Ovary (tissue), 7 donors: ENCODE measurements at regions not wholly inside any gene's neighbourhood (a gene's known extent, or its start where the extent isn't known, plus 50 kb on each side); places are given as distances from the start of the nearest gene placed in this dataset.

Source experiments
- DNase-seq, 5 donors: peaks; one replicate each; pipeline ENCODE4 v3.0.0-alpha.2; 2019 to 2020
- H3K27ac ChIP-seq, 2 donors: fragments of 200-600 bp; one replicate each; pipeline versions ENCODE4 v1.5.1 to v1.8.0; 2019 to 2022
- H3K27me3 ChIP-seq: fragments of 200-600 bp; one replicate; pipeline ENCODE4 v1.8.0; 2022
- H3K36me3 ChIP-seq: fragments of 200-600 bp; sonication (generic); one replicate; pipeline ENCODE4 v1.5.1; 2019
- H3K4me1 ChIP-seq: one replicate; pipeline ENCODE4 v1.8.1; 2013; ENCODE audit warnings: mild to moderate bottlenecking, moderate library complexity; ENCODE audit not compliant: insufficient read depth
- H3K4me3 ChIP-seq: fragments of 200-600 bp; sonication (generic); one replicate; pipeline ENCODE4 v1.5.1; 2017
- H3K9me3 ChIP-seq, 2 donors: fragments of 200-600 bp in 1 of 2; sonication (generic) in 1 of 2; one replicate each; pipeline versions ENCODE4 v1.5.1 to v1.8.1; 2013 to 2019; ENCODE audit warnings: mild to moderate bottlenecking in 1 of 2, moderate library complexity in 1 of 2
- EP300 ChIP-seq: sonication (generic); formaldehyde crosslinking; IDR thresholded peaks from one replicate; pipeline ENCODE4 v1.6.1; 2017; ENCODE audit warnings: antibody characterized with exemption
- POLR2A ChIP-seq: fragments of 450-650 bp; IDR thresholded peaks from one replicate; pipeline ENCODE4 v1.6.1; 2017; ENCODE audit warnings: antibody characterized with exemption, mild to moderate bottlenecking, moderate library complexity
- WGBS, 3 donors: extraction: QIAGEN DNeasy Blood & Tissue Kit in 1 of 3; methylation state at CpG; one replicate each; pipeline versions ENCODE4 v1.1.5 to v1.1.7; 2013 to 2017; 5-methylcytosine and 5-hydroxymethylcytosine counted together
- intact Hi-C, 4 donors: fragments of 100-400 bp; cut with DNase I; formaldehyde crosslinking; loops; one replicate each; pipeline versions ENCODE4 v1.11.0 to v1.15.1; 2022 to 2023
- TF ChIP-seq, protein P1 (sequence below), 3 donors: fragments of 450-650 bp in 2 of 3; fragments of 200-600 bp in 1 of 3; IDR thresholded peaks; one replicate each; pipeline versions ENCODE4 v1.5.1 to v1.8.0; 2016 to 2022; ENCODE audit warnings: antibody characterized with exemption in 3 of 3, mild to moderate bottlenecking in 1 of 3
- donor health status: DM: no; HTN: no; CAD: no; lungs with moderate emphysema.
- donor health status: DM: no; HTN: no; CAD: no.
- donor health status: Bipolar disorder and iron deficiency.
- donor health status: DM: no; HTN: no; CAD: no.
- donor health status: DM: yes; HTN: yes; CAD: no.

DNA sequence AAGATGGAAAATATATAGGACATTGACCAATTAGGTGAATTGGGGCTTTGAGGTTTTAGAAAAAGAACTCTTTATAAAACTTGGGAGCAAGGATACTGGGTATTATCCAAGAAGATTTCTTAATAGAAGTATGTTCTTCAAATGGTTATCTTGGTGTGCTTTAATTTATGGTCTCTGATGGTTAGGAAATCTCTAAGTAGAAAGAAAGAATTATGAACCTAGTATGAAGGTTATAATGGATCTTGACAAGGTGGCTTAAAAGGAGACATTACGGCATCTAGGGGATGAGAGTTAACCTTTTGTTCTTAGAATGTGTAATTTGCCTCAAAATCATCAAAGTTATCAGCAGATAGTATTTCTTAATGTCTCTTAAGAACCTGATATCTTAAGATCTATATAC is 210.4 kb upstream of the PRICKLE1 start:
- Histone ChIP-seq H3K36me3 (no peaks in the 10 kb centered on the region), H3K27ac (no peak overlapping the region), H3K4me3 (no peak overlapping the region), H3K4me1 (no peaks in the 10 kb centered on the region), H3K9me3 (no peaks in the 10 kb centered on the region), H3K27me3 (no peaks in the 10 kb centered on the region)
- 86 to 98% (median 96%) methylated on average over 1 of the region's 1 CpG for WGBS, 3 donors
- no peak for DNase-seq
- no peak for TF ChIP-seq EP300
- TF ChIP-seq POLR2A, result no peak
- TF ChIP-seq, protein P1, sequence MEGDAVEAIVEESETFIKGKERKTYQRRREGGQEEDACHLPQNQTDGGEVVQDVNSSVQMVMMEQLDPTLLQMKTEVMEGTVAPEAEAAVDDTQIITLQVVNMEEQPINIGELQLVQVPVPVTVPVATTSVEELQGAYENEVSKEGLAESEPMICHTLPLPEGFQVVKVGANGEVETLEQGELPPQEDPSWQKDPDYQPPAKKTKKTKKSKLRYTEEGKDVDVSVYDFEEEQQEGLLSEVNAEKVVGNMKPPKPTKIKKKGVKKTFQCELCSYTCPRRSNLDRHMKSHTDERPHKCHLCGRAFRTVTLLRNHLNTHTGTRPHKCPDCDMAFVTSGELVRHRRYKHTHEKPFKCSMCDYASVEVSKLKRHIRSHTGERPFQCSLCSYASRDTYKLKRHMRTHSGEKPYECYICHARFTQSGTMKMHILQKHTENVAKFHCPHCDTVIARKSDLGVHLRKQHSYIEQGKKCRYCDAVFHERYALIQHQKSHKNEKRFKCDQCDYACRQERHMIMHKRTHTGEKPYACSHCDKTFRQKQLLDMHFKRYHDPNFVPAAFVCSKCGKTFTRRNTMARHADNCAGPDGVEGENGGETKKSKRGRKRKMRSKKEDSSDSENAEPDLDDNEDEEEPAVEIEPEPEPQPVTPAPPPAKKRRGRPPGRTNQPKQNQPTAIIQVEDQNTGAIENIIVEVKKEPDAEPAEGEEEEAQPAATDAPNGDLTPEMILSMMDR (IDR thresholded peaks at IDR 0.05), result no peak
- intact Hi-C loops, result no loop called here

DNA sequence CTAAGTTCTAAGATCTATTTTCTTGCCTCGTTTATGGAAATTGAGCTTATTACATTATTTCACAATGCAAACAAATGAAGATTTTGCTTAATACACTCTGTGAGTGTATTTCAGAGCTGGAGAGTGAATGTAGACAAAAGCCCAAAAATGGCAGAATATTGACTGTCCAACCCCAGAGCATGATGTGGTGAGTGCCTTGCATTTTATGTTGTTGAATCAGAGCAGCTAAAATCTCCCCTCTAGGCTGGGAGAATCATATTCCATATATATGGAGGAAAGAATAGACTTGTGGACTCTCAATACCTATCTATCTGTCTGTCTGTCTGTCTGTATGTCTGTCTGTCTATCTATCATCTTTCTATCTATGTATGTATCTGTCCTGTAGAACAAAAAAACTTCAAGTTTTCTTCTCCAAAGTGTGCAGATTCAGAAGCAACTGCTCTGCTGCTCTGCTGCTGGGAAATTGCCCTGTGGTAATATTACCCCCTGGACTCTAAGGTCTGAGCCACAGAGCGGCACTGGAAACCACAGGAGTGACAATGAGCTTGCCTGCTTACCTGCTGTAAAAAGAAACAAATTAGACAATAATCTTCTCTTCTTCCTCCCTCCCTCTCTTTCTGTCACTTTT is 209.4 kb upstream of the PRICKLE1 start:
- H3K9me3 ChIP-seq, result no peaks in the 10 kb centered on the region
- no peaks in the 10 kb centered on the region for H3K4me1 ChIP-seq
- H3K36me3 ChIP-seq, result no peaks in the 10 kb centered on the region
- H3K4me3 ChIP-seq, result no peak overlapping the region
- WGBS, 3 donors, result 92 to 97% (median 94%) methylated on average over 2 of the region's 2 CpGs
- TF ChIP-seq, protein P1 (IDR thresholded peaks at IDR 0.05), result no peak
- TF ChIP-seq POLR2A, result no peak
- TF ChIP-seq EP300, result no peak
- no peaks in the 10 kb centered on the region for H3K27me3 ChIP-seq
- intact Hi-C loops, result no loop called here
- no peak for DNase-seq
- H3K27ac ChIP-seq, result no peak overlapping the region

DNA sequence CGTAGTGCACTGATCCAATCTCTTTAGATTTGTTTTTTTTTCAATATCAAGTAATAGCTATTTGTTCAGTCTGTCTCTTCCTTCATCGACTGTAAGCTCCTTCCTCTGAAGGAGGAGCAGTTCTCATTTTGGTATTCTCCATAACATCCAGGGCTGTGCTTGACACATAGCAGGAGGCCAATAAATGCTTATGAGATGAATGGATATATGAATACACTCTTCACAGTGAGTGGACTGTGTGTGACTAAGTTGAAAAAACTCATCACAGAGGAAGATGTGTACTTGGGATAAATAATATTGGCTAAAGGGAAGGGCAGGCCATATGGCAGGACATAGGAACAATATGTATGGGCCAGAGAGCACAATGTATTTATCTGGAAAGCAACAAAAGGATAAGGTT is 205.3 kb upstream of the PRICKLE1 start:
- 88 to 90% (median 88%) methylated on average over 2 of the region's 2 CpGs for WGBS, 3 donors
- Histone ChIP-seq H3K27ac (no peak overlapping the region), H3K4me3 (no peak overlapping the region), H3K27me3 (no peaks in the 10 kb centered on the region), H3K4me1 (no peaks in the 10 kb centered on the region), H3K9me3 (no peaks in the 10 kb centered on the region), H3K36me3 (no peaks in the 10 kb centered on the region)
- intact Hi-C loops, result no loop called here
- DNase-seq, result no peak
- TF ChIP-seq EP300, result no peak
- TF ChIP-seq, protein P1 (IDR thresholded peaks at IDR 0.05), result no peak
- TF ChIP-seq POLR2A, result no peak

DNA sequence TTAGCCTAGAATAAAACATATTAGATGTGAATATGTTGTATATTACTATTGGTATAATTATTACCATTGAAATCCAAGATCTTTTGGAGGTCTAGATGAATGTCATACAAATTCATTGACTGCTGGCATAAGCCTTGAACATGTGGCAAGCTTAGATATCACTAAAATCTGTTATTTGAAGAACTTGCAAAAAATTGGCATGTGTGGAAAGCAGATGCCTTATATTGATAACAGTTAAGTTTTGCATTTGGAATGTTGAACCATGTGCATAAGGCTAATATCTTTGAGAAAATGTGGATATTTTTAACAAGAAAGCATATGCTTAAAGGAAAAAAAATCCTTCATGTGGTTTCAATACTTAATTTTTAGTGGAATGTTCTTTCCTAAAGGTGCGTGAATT is 203.6 kb upstream of the PRICKLE1 start:
- Histone ChIP-seq H3K9me3 (no peaks in the 10 kb centered on the region), H3K4me3 (no peak overlapping the region), H3K27ac (no peak overlapping the region), H3K36me3 (no peaks in the 10 kb centered on the region), H3K27me3 (no peaks in the 10 kb centered on the region), H3K4me1 (no peaks in the 10 kb centered on the region)
- intact Hi-C loops, result no loop called here
- DNase-seq, result no peak
- TF ChIP-seq POLR2A, result no peak
- TF ChIP-seq EP300, result no peak
- TF ChIP-seq, protein P1 (IDR thresholded peaks at IDR 0.05), result no peak
- 93 to 99% (median 96%) methylated on average over 1 of the region's 1 CpG for WGBS, 3 donors
